ENCODE measurements at regions not wholly inside any gene's neighbourhood (a gene's known extent, or its start where the extent isn't known, plus 50 kb on each side); places are given as distances from the start of the nearest gene placed in this dataset.

DNA sequence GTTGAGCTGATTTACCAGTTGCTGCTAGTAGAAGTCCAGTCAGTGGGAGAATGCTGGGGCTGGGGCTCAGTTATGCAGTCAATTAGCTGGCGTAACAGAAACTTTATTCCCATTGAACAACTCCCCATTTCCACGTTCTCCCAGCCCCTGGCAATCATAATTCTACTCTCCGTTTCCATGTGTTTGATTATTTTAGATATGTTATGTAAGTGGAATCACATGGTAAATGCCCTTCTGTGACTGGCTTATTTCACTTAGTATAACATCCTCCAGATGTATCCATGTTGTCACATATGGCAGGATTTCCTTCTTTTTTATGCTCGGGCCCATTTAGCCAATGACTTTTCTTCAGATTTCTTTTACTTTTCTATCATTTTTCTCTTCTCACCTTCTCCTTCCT, 61.1 kb upstream of the EXOC4 start:
- no peak for DNase-seq (ENCODE audit: low spot score)

DNA sequence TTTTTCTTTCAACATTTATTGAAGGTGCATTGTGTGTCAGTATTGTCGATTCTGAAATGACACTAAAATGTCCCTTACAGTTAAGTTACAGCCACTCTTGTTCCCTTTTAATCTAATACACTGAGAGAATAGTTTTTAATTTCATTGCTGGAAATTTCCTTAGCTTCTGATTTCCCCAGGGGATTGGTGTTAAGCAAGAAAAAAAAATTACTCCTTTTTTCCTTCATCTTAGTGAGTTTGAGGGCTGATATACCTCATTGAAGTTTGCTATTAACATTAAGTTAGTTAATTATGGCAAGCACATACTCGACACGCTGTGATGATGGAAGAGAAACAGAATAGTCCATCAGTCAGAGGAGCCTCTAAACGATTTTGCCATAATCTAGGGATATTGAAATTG, 57.0 kb upstream of the EXOC4 start:
- DNase-seq (ENCODE audit: low spot score): no peak

DNA sequence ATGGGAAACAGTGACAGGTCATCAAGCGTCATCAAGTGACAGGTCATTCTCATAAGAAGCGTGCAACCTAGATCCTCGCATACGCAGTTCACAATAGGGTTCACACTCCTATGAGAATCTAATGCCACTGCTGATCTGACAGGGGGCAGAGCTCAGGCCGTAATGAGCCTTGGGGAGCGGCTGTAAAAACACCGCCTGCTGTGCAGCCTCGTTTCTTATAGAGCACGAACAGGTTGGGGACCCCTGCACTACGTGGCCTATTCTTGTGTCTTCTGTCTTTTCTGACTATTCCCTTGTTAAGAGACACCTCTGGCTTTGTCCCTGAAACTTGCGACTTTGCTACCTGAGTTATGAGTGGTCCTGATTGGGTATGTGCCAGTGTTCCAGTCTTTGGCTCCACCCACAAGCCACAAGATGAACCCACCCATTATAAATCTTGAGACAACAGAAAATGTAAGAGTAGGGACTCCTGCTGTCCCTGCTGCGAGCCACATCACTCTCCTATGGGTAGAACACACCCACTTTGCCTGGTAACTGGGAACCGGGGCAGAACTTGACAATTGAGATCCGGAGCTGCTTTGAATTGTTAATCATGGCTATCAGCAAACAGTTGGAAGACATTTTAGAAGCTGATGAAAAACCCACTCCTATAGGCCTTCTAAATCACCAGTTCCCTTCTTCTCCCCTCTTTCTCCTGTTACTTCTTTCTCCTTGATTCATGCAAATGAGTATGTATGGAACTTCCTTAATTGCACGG, 55.8 kb upstream of the EXOC4 start:
- DNase-seq (ENCODE audit: low spot score): no peak

DNA sequence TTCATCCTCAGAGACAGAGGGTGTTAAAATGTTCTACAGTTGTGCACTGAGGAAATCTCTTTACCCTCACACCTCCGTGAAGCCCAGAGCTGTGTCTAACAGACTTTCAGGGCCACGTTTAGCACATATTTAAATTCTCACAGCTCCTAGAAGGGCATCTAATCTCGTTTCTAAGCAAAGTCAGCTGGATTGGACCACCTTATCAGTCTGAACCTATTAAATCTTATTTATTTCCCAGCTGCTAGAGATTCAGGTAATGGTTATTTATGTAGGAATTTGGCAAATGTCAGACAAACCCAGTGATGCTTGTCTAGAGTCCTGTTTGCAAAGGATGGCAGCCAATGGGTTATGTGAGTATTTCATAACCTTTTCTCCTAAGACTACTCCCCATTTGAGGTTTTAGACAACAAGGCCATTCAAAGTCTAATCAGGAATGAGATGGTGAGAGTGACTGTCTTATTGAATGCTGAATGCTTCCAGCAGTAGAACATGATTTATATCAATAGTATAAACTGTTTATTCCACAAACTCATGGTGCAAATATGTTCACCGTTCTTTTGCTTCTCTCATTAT, 54.8 kb upstream of the EXOC4 start:
- DNase-seq (ENCODE audit: low spot score): no peak

DNA sequence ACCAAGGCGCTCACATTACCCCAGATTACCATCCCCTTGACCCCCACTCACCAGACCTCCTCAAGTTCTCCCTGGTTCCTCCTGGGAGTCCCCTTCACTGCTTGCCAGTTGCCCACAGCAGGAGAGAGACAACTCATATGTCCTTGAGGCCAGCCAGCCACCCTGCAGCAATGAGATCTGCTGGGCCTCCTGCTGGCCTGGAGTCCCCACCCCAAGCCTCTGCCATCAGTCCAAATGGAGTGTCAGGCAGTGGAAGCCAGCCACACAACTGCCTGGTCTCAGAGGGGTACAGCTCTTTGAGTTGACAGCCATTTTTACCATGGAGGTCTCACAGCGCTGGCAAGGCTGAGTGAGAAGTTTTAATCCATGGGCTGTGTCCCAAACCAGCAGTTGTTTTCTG, 53.0 kb upstream of the EXOC4 start:
- no peak for DNase-seq (ENCODE audit: low spot score)

DNA sequence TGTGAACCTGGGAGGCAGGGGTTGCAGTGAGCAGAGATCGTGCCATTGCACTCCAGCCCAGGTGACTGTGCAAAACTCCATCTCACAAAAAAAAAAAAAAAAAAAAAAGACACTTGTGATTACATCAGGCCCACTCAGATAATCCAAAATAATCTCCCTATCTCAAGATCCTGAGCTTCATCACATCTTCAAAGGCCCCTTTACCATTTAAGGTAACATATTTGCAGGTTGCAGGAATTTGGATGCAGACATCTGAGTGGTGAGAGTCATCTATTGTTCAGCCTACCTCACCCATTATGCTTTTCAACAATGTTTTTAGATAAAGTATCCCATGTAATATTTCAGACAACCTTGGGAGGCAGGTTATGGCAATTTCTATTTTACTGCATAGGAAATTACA, 51.4 kb upstream of the EXOC4 start:
- no peak for DNase-seq (ENCODE audit: low spot score)

DNA sequence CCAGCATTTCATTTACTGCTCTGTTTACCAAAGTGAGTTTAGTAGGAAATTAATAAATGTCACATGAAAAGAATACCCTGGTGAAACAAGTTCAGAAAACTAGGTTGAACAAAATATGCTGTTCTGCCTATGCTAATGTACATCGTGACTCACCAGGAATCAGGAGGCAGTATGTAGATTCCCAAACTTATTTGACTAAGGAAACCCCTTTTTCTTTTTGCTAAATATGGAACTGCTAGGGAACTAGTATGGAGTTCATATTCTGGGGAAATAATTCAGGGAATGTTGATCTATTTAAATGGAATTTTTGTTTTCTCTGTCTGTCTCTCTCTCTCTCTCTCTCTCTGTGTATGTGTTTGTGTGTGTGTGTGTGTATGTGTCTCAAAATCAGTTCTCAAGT, 49.9 kb upstream of the EXOC4 start:
- no peak for DNase-seq (ENCODE audit: low spot score)

Data from AG20443 (cell line).